SK-N-SH (cell line): ENCODE measurements at regions not wholly inside any gene's neighbourhood (a gene's known extent, or its start where the extent isn't known, plus 50 kb on each side); places are given as distances from the start of the nearest gene placed in this dataset.
"Not testable (repeated sequence)": the region's sequence is repeated elsewhere in the genome, so short reads cannot be mapped to it uniquely, and the experiment has no call there.

ENCODE experiments used
- CTCF ChIA-PET: fragments of 300-600, 350-600 bp; formaldehyde crosslinking; extraction: SDS; loops from one replicate; lab custom pipeline; 2021; lab: Yijun Ruan, JAX
- POLR2A ChIA-PET: fragments of 350-600 bp; sonication (Branson Sonifier 250); formaldehyde crosslinking; extraction: SDS; loops from one replicate; lab custom pipeline; 2020; ENCODE audit warnings: antibody characterized with exemption, inconsistent platforms; lab: Yijun Ruan, JAX
- DNase-seq: peaks from one replicate; pipeline ENCODE4 v3.0.0; 2012
- H2AFZ ChIP-seq: fragments of 200-600 bp; sonication (generic); 2 replicates; pipeline ENCODE4 v1.8.1; 2016; ENCODE audit warnings: antibody characterized with exemption, mild to moderate bottlenecking, low read depth
- H3F3A ChIP-seq: fragments of 200-600 bp; sonication (generic); replicated peaks from 2 replicates; pipeline ENCODE3; 2016; ENCODE audit warnings: antibody characterized with exemption, mild to moderate bottlenecking; ENCODE audit not compliant: insufficient read depth
- H3K27ac ChIP-seq, 2 experiments: fragments of 200-500 bp in 1 of 2; fragments of 200-600 bp in 1 of 2; sonication (Bioruptor generic) in 1 of 2; sonication (generic), shearing (Covaris generic) in 1 of 2; 2 replicates each; pipeline versions ENCODE4 v1.5.1 to v1.6.1; 2014 to 2016; ENCODE audit warnings: low read depth in 2 of 2, inconsistent platforms in 1 of 2, low read length in 1 of 2, mild to moderate bottlenecking in 1 of 2, mixed read lengths in 1 of 2
- H3K27me3 ChIP-seq: fragments of 200-600 bp; sonication (generic), shearing (Covaris generic); 2 replicates; pipeline ENCODE4 v1.6.1; 2016; ENCODE audit warnings: mixed run types; ENCODE audit not compliant: insufficient read depth
- H3K36me3 ChIP-seq, 2 experiments: fragments of 200-500 bp in 1 of 2; fragments of 200-600 bp in 1 of 2; sonication (Bioruptor generic) in 1 of 2; sonication (generic) in 1 of 2; replicated peaks in 1 of 2; 2 replicates each; pipeline versions ENCODE3 to v1.5.1; 2014 to 2016; ENCODE audit warnings: low read length in 1 of 2, mild to moderate bottlenecking in 1 of 2; ENCODE audit not compliant: insufficient read depth in 2 of 2, control insufficient read depth in 1 of 2
- H3K4me1 ChIP-seq, 2 experiments: fragments of 200-500 bp in 1 of 2; fragments of 200-600 bp in 1 of 2; sonication (Bioruptor generic) in 1 of 2; sonication (generic), shearing (Covaris generic) in 1 of 2; 2 replicates each; pipeline versions ENCODE4 v1.5.1 to v1.6.1; 2014 to 2016; ENCODE audit warnings: low read depth in 1 of 2, low read length in 1 of 2, mixed run types in 1 of 2; ENCODE audit not compliant: insufficient read depth in 2 of 2, control insufficient read depth in 1 of 2
- H3K4me2 ChIP-seq: fragments of 200-600 bp; sonication (generic), shearing (Covaris generic); 2 replicates; pipeline ENCODE4 v1.6.1; 2017; ENCODE audit warnings: mixed run types
- H3K4me3 ChIP-seq, 2 experiments: fragments of 200-500 bp in 1 of 2; fragments of 200-600 bp in 1 of 2; sonication (Bioruptor generic) in 1 of 2; sonication (generic), shearing (Covaris generic) in 1 of 2; 2 replicates each; pipeline versions ENCODE4 v1.5.1 to v1.8.1; 2014 to 2016; ENCODE audit warnings: low read depth in 2 of 2, inconsistent platforms in 1 of 2, low read length in 1 of 2, mild to moderate bottlenecking in 1 of 2, mixed read lengths in 1 of 2, moderate library complexity in 1 of 2
- H3K79me2 ChIP-seq: fragments of 200-600 bp; sonication (generic); 2 replicates; pipeline ENCODE4 v1.8.1; 2017; ENCODE audit warnings: mild to moderate bottlenecking; ENCODE audit not compliant: insufficient read depth
- H3K9ac ChIP-seq: fragments of 200-600 bp; sonication (generic); 2 replicates; pipeline ENCODE4 v1.6.1; 2017; ENCODE audit warnings: mixed run types
- H3K9me2 ChIP-seq: fragments of 200-600 bp; sonication (generic); 2 replicates; pipeline ENCODE4 v1.6.1; 2017; ENCODE audit warnings: mixed run types
- H3K9me3 ChIP-seq: fragments of 200-600 bp; sonication (generic); 2 replicates; pipeline ENCODE4 v1.6.1; 2017; ENCODE audit warnings: mixed run types, mild to moderate bottlenecking, moderate library complexity
- H4K20me1 ChIP-seq: fragments of 200-600 bp; sonication (generic); 2 replicates; pipeline ENCODE4 v1.6.1; 2017; ENCODE audit warnings: mild to moderate bottlenecking, mixed run types; ENCODE audit not compliant: insufficient read depth
- CTCF ChIP-seq: fragments of 200-600 bp; sonication (generic); IDR thresholded peaks from 2 replicates; pipeline ENCODE4 v1.6.1; 2017; ENCODE audit warnings: antibody characterized with exemption, mild to moderate bottlenecking, moderate library complexity
- FOXJ3 ChIP-seq: sonication (generic); formaldehyde crosslinking; IDR thresholded peaks from 2 replicates; pipeline ENCODE4 v1.5.1; 2020; ENCODE audit warnings: mild to moderate bottlenecking, missing genetic modification reagents
- GATA2 ChIP-seq: sonication (generic); formaldehyde crosslinking; IDR thresholded peaks from 2 replicates; pipeline ENCODE4 v1.5.0; 2020; ENCODE audit warnings: mild to moderate bottlenecking, missing genetic modification reagents
- JUND ChIP-seq: IDR thresholded peaks from 2 replicates; pipeline ENCODE4 v1.4.0; 2012
- MXI1 ChIP-seq: IDR thresholded peaks from 2 replicates; pipeline ENCODE4 v1.6.1; 2012; ENCODE audit warnings: mild to moderate bottlenecking, low read depth, low read length, improper control_type of control experiment
- NFIC ChIP-seq: IDR thresholded peaks from 2 replicates; pipeline ENCODE4 v1.4.0; 2012; ENCODE audit warnings: borderline replicate concordance
- PBX3 ChIP-seq: IDR thresholded peaks from 2 replicates; pipeline ENCODE4; 2012
- POLR2AphosphoS5 ChIP-seq: IDR thresholded peaks from 2 replicates; pipeline ENCODE4 v1.6.1; 2012; ENCODE audit warnings: low read depth, low read length
- RAD21 ChIP-seq: IDR thresholded peaks from 2 replicates; pipeline ENCODE4 v1.6.1; 2012; ENCODE audit warnings: mild to moderate bottlenecking, low read length
- RFX5 ChIP-seq: IDR thresholded peaks from 2 replicates; pipeline ENCODE4 v1.6.1; 2012; ENCODE audit warnings: mild to moderate bottlenecking, improper control_type of control experiment, low read length
- SMC3 ChIP-seq: IDR thresholded peaks from 2 replicates; pipeline ENCODE4 v1.6.1; 2012; ENCODE audit warnings: low read depth, low read length, improper control_type of control experiment
- TEAD4 ChIP-seq: IDR thresholded peaks from 2 replicates; pipeline ENCODE4 v1.4.0; 2012; ENCODE audit warnings: mild to moderate bottlenecking, borderline replicate concordance; ENCODE audit not compliant: insufficient read depth
- USF1 ChIP-seq: IDR thresholded peaks from 2 replicates; pipeline ENCODE4 v1.4.0; 2012; ENCODE audit warnings: low read depth, borderline replicate concordance
- USF2 ChIP-seq: fragments of 150-350 bp; IDR thresholded peaks from 2 replicates; pipeline ENCODE4 v1.6.1; 2017; ENCODE audit warnings: antibody characterized with exemption, low read length, low read depth, borderline replicate concordance
- WGBS: methylation state at CpG from one replicate; pipeline ENCODE4 v1.1.6; 2017; ENCODE audit warnings: low lambda C conversion rate; 5-methylcytosine and 5-hydroxymethylcytosine counted together

GRCh38 chr12:30520285-30520684, 175.4 kb downstream of the IPO8 start:
- H3K4me1 ChIP-seq, H4K20me1 ChIP-seq, POLR2A ChIA-PET, H3K27ac ChIP-seq, H2AFZ ChIP-seq, H3K27me3 ChIP-seq, H3K9me3 ChIP-seq, H3F3A ChIP-seq, H3K79me2 ChIP-seq, H3K4me2 ChIP-seq, CTCF ChIA-PET, DNase-seq, H3K9ac ChIP-seq, H3K9me2 ChIP-seq, H3K4me3 ChIP-seq, H3K36me3 ChIP-seq: not testable (repeated sequence)
- 51% methylated on average over 2 of the region's 4 CpGs for WGBS

- ChIA-PET POLR2A (no interaction called here), CTCF (no interaction called here)
- Histone ChIP-seq H3K79me2 (no peaks in the 10 kb centered on the region), H3F3A (no peaks in the 10 kb centered on the region), H3K9me3 (no peaks in the 10 kb centered on the region), H3K4me3 (no peak overlapping the region), H3K9ac (no peak overlapping the region), H2AFZ (no peak overlapping the region), H3K27me3 (no peaks in the 10 kb centered on the region), H3K9me2 (no peaks in the 10 kb centered on the region), H3K27ac (no peak overlapping the region), H3K36me3 (no peaks in the 10 kb centered on the region), H4K20me1 (no peaks in the 10 kb centered on the region), H3K4me1 (no peaks in the 10 kb centered on the region; a peak in 1 of 4 replicates), H3K4me2 (no peak overlapping the region)
- TF ChIP-seq TEAD4 (no peak), PBX3 (no peak), FOXJ3 (CRISPR knock-in tag) (no peak), JUND (no peak), RAD21 (no peak), USF1 (no peak), NFIC (no peak), CTCF (no peak), MXI1 (no peak), SMC3 (no peak), POLR2AphosphoS5 (no peak), GATA2 (CRISPR knock-in tag) (no peak), RFX5 (no peak), USF2 (no peak)
- 82% methylated on average over 6 of the region's 6 CpGs for WGBS
- DNase-seq = no peak
Measured at GRCh38 chr12:30519535-30519934, 176.1 kb downstream of the IPO8 start.
